Nephron progenitor cell (in vitro differentiated cells): ENCODE measurements at regions not wholly inside any gene's neighbourhood (a gene's known extent, or its start where the extent isn't known, plus 50 kb on each side); places are given as distances from the start of the nearest gene placed in this dataset.

ENCODE experiments used
- DNase-seq: peaks from one replicate; pipeline ENCODE4 v3.0.0; 2021
- H3K27ac Mint-ChIP-seq: 2 replicates; pipeline ENCODE4 v1.8.0; 2021; ENCODE audit warnings: mild to moderate bottlenecking, moderate library complexity, mixed read lengths
- H3K27me3 Mint-ChIP-seq: 2 replicates; pipeline ENCODE4 v1.8.0; 2021; ENCODE audit warnings: mild to moderate bottlenecking, low read depth, mixed read lengths; ENCODE audit not compliant: poor library complexity
- H3K36me3 Mint-ChIP-seq: 2 replicates; pipeline ENCODE4 v1.8.0; 2021; ENCODE audit warnings: low read depth, mixed read lengths
- H3K4me1 Mint-ChIP-seq: 2 replicates; pipeline ENCODE4 v1.8.0; 2021; ENCODE audit warnings: mixed read lengths
- H3K4me3 Mint-ChIP-seq: 2 replicates; pipeline ENCODE4 v1.8.0; 2021; ENCODE audit warnings: mild to moderate bottlenecking, moderate library complexity, mixed read lengths
- H3K9me3 Mint-ChIP-seq: 2 replicates; pipeline ENCODE4 v1.8.0; 2021; ENCODE audit warnings: mild to moderate bottlenecking, moderate library complexity, mixed read lengths
- TF ChIP-seq, protein P1 (sequence below): fragments of 200-600 bp; sonication (generic); IDR thresholded peaks from 2 replicates; pipeline ENCODE4 v1.5.0; 2021; ENCODE audit warnings: antibody characterized with exemption

DNA sequence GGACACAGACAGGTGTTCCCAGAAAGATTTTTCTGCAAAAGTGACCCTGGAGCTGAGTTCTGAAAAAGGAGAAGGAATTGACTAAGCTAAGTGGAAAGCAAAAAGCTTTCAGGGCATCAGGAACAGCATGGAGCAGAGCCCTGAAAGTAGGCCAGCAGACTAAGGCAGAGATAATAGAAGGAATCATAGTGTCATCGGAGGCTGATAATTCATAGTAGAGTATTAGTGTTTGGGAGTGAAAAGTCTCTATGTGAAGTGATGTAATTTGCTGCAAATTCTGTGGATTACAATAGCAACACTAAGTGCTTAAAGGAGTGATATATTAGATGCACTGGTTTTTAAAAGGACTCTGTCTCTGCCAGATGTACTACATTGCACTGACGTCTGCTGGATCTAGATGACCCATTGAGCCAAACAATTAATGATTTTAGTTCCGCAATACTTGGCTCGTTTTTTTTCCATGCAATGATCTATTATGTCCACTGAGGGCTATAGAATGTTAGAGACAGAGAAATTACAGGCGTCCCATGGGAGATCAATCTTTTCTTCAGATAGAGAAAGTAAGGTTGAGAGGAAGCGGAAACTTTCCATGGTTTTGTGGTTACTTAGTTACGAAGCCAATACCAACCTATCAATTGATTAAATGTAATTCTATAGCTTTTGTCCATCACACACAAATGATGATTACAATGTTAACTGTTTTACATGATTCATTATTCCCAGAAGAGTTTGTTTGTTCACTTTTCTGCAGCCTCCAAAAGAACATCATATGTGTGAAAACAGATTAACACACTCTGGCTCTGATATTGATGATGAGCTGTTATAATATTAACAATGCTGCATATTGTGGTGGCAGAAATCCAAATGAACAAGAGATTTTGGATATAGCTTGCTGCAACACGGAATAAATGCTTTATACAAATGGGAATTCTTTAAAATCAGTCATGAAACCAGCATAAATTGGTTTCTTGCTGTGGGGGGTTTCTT is 143.7 kb downstream of the MC4R start:
- H3K36me3 Mint-ChIP-seq = no peaks in the 10 kb centered on the region
- H3K4me1 Mint-ChIP-seq = no peaks in the 10 kb centered on the region
- no peak overlapping the region for H3K27ac Mint-ChIP-seq
- no peak overlapping the region for H3K4me3 Mint-ChIP-seq
- no peak for DNase-seq
- H3K27me3 Mint-ChIP-seq = no peaks in the 10 kb centered on the region
- H3K9me3 Mint-ChIP-seq = peaks cover 17% of the 10 kb centered on the region
- TF ChIP-seq, protein P1, sequence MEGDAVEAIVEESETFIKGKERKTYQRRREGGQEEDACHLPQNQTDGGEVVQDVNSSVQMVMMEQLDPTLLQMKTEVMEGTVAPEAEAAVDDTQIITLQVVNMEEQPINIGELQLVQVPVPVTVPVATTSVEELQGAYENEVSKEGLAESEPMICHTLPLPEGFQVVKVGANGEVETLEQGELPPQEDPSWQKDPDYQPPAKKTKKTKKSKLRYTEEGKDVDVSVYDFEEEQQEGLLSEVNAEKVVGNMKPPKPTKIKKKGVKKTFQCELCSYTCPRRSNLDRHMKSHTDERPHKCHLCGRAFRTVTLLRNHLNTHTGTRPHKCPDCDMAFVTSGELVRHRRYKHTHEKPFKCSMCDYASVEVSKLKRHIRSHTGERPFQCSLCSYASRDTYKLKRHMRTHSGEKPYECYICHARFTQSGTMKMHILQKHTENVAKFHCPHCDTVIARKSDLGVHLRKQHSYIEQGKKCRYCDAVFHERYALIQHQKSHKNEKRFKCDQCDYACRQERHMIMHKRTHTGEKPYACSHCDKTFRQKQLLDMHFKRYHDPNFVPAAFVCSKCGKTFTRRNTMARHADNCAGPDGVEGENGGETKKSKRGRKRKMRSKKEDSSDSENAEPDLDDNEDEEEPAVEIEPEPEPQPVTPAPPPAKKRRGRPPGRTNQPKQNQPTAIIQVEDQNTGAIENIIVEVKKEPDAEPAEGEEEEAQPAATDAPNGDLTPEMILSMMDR = no peak

DNA sequence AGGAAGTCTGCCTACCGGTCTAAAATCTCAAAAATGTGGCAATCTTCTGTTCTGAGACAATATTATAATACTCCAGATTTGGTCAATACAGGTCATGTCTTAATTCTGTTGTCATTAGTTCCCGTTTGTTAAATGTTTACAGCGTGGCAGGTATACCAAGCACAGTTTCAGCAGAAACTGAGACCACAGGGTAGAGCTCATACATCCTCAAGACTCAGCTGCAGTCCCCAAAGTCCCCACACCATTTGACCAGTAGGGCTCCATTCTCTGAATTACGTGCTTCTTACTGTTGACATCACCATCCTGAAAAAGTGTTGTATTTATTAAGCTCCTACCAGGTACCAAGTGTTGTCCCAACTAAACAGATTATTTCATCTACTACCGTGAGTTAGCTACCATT is 157.1 kb downstream of the MC4R start:
- H3K4me3 Mint-ChIP-seq = no peak overlapping the region
- no peaks in the 10 kb centered on the region for H3K36me3 Mint-ChIP-seq
- H3K27ac Mint-ChIP-seq = no peak overlapping the region
- H3K27me3 Mint-ChIP-seq = no peaks in the 10 kb centered on the region
- H3K9me3 Mint-ChIP-seq = no peaks in the 10 kb centered on the region
- H3K4me1 Mint-ChIP-seq = no peaks in the 10 kb centered on the region
- TF ChIP-seq, protein P1 = no peak
- no peak for DNase-seq

DNA sequence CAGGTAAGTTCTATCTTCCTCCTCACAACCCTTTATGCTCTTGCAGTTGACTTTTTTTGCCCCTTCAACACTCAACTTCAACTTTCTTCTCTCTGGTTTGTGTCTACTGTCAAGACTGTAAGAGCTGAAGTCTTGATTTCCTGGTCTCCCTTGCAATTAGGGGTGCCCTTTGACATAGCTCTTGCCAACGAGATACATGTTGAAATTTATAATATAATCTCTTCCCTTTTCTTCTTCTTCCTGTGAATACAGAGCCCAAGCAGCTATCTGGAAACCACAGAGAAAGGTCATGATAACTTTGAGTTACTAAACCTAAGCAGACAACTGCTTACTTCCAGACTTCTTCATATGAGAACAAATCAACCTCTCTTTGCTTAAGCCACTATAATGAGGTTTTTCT is 163.5 kb downstream of the MC4R start:
- H3K4me3 Mint-ChIP-seq = no peak overlapping the region
- no peak overlapping the region for H3K27ac Mint-ChIP-seq
- no peaks in the 10 kb centered on the region for H3K36me3 Mint-ChIP-seq
- H3K9me3 Mint-ChIP-seq = no peaks in the 10 kb centered on the region
- H3K27me3 Mint-ChIP-seq = no peaks in the 10 kb centered on the region
- no peak for DNase-seq
- TF ChIP-seq, protein P1 = no peak
- H3K4me1 Mint-ChIP-seq = no peaks in the 10 kb centered on the region

DNA sequence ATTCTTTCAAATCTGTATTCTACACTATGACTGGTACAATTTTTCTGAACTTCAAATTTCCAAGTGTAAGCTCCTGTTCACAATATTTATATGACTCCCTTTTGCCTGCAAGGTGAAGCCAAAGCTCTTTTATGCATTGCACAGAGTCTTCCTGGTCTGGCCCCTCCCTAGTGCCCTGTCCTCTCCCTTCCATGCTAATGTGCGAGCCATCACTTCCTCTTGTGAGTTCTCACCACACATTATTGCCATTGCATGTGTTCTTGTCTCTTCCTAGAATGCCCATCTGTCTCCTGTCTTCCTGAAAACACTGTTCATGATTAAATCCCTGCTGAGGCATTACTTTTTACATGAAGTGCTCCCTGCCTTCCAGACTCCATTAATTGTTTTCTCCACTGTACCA is 169.9 kb downstream of the MC4R start:
- DNase-seq = no peak
- no peak overlapping the region for H3K4me3 Mint-ChIP-seq
- H3K4me1 Mint-ChIP-seq = no peaks in the 10 kb centered on the region
- H3K9me3 Mint-ChIP-seq = no peaks in the 10 kb centered on the region
- no peak overlapping the region for H3K27ac Mint-ChIP-seq
- TF ChIP-seq, protein P1 = no peak
- no peaks in the 10 kb centered on the region for H3K36me3 Mint-ChIP-seq
- H3K27me3 Mint-ChIP-seq = no peaks in the 10 kb centered on the region

DNA sequence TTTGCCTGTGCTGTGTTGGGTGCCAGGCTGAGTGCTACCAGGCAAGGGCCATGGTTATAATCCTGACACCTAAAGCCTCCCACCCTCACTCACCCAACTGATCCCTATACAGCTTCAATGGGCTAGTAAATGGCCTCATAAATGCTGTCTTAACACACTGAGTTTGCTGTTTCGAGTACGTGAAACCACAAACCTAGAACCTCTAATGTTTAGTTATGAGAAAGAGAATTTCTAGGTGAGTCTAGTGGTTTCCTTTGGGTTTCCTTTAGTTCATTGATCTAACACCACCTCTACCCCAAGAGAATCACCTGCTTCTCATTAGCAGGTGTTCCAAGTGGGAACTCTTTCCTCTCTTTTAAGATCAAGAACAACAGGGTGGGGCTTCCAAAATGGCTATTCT is 172.0 kb downstream of the MC4R start:
- Mint-ChIP-seq H3K9me3 (no peaks in the 10 kb centered on the region), H3K27me3 (peaks cover 4% of the 10 kb centered on the region), H3K4me1 (no peaks in the 10 kb centered on the region), H3K27ac (no peak overlapping the region), H3K4me3 (no peak overlapping the region), H3K36me3 (no peaks in the 10 kb centered on the region)
- DNase-seq = no peak
- TF ChIP-seq, protein P1 = no peak

DNA sequence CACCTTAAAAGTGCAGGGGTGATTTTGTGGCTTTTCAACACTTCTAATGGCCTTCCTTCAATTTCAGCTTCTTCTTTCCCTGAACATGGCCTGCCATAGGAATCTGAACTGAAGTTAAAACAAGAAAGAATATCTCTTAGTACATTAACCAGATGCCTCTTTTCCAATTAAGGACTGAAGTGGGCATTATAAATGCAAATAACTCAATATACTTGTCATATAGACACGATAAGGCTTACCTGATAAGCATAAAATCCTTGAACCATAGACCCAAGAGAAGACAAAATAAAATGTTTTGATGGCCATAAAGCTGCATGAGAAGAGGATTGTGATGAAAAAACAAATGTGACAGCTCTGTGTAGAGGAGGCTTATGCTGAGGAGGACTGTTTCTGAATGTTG is 173.1 kb downstream of the MC4R start:
- TF ChIP-seq, protein P1 = no peak
- Mint-ChIP-seq H3K27ac (no peak overlapping the region), H3K27me3 (peaks cover 4% of the 10 kb centered on the region), H3K4me1 (no peaks in the 10 kb centered on the region), H3K4me3 (no peak overlapping the region), H3K9me3 (no peaks in the 10 kb centered on the region), H3K36me3 (no peaks in the 10 kb centered on the region)
- no peak for DNase-seq
